Adrenal gland (tissue), 9 donors: ENCODE measurements at regions not wholly inside any gene's neighbourhood (a gene's known extent, or its start where the extent isn't known, plus 50 kb on each side); places are given as distances from the start of the nearest gene placed in this dataset.
"Not testable (repeated sequence)": the region's sequence is repeated elsewhere in the genome, so short reads cannot be mapped to it uniquely, and the experiment has no call there.

Experiments
- DNase-seq, 7 donors: peaks; one replicate each; pipeline ENCODE4 v3.0.0-alpha.2; 2019 to 2020
- H3K27ac ChIP-seq, 5 donors: fragments of 200-600 bp; sonication (generic) in 4 of 5; 1 replicate in 3 of 5; 2 replicates in 2 of 5; pipeline versions ENCODE4 v1.5.1 to v1.8.0; 2016 to 2020; ENCODE audit warnings: mild to moderate bottlenecking in 1 of 5
- H3K27me3 ChIP-seq: fragments of 200-600 bp; 2 replicates; pipeline ENCODE4 v1.8.0; 2021
- H3K36me3 ChIP-seq, 2 donors: fragments of 200-600 bp; replicated peaks in 1 of 2; 1 replicate in 1 of 2; 2 replicates in 1 of 2; pipeline versions ENCODE4 v1.5.1 to v1.8.0; 2018 to 2022
- H3K4me1 ChIP-seq, 2 donors: fragments of 200-600 bp; replicated peaks in 1 of 2; 1 replicate in 1 of 2; 2 replicates in 1 of 2; pipeline versions ENCODE4 v1.5.1 to v1.8.0; 2018 to 2021
- H3K4me3 ChIP-seq, 4 donors: fragments of 200-600 bp; sonication (generic) in 3 of 4; one replicate each; pipeline ENCODE4 v1.5.1; 2016 to 2018
- H3K9me3 ChIP-seq, 3 donors: fragments of 200-600 bp; sonication (generic) in 1 of 3; replicated peaks in 1 of 3; 1 replicate in 2 of 3; 2 replicates in 1 of 3; pipeline versions ENCODE4 v1.5.1 to v1.8.0; 2016 to 2021
- POLR2A ChIP-seq, 2 donors: fragments of 450-650 bp; IDR thresholded peaks; one replicate each; pipeline ENCODE4 v1.6.1; 2017; ENCODE audit warnings: antibody characterized with exemption in 2 of 2, mild to moderate bottlenecking in 2 of 2, moderate library complexity in 1 of 2
- WGBS, 4 donors: extraction: QIAGEN DNeasy Blood & Tissue Kit in 2 of 4; methylation state at CpG; one replicate each; pipeline versions ENCODE4 v1.1.5 to v1.1.7; 2013 to 2017; 5-methylcytosine and 5-hydroxymethylcytosine counted together
- intact Hi-C, 2 donors: fragments of 100-400 bp; cut with DNase I; formaldehyde crosslinking; loops; one replicate each; pipeline versions ENCODE4 v1.14.1 to v1.15.0; 2022 to 2023
- TF ChIP-seq, protein P1 (sequence below), 6 experiments: fragments of 450-650 bp in 4 of 6; fragments of 200-600 bp in 2 of 6; sonication (generic) in 1 of 6; IDR thresholded peaks; 1 replicate in 5 of 6; 2 replicates in 1 of 6; pipeline versions ENCODE4 v1.5.1 to v1.8.0; 2016 to 2021; ENCODE audit warnings: antibody characterized with exemption in 6 of 6, mild to moderate bottlenecking in 2 of 6, moderate library complexity in 1 of 6
- donor health status: healthy with polysubstance abuse.
- donor health status: Bipolar disorder and iron deficiency.
- donor health status: DM: yes; HTN: yes; CAD: no.
- donor health status: DM: no; HTN: no; CAD: no.
- donor health status: DM: no; HTN: no; CAD: no.

DNA sequence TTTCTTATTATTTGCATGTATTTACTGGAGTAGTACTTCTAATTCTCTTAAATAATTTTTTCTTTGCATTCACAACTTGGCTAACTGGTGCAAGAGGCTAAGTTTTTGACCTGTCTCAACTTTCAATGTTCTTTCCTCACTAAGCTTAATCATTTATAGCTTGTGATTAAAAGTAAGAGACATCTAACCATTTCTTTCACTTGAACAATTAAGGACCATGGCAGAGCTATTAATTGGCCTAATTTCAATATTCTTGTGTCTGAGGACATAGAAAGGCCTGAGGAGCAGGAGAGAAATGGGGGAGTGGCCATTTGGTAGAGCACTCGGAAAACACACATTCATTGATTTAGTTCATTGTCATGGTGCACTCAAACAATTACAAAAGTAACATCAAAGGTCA, 141.4 kb upstream of the TMEM196 start:
- peaks cover 0 to 1% (median 0%) of the 10 kb centered on the region in 3 donors for H3K9me3 ChIP-seq
- H3K4me3 ChIP-seq = no peak overlapping the region
- no peaks in the 10 kb centered on the region for H3K27me3 ChIP-seq
- no peak for DNase-seq
- 69 to 95% (median 88%) methylated on average over 1 of the region's 1 CpG for WGBS, 4 donors
- TF ChIP-seq, protein P1, sequence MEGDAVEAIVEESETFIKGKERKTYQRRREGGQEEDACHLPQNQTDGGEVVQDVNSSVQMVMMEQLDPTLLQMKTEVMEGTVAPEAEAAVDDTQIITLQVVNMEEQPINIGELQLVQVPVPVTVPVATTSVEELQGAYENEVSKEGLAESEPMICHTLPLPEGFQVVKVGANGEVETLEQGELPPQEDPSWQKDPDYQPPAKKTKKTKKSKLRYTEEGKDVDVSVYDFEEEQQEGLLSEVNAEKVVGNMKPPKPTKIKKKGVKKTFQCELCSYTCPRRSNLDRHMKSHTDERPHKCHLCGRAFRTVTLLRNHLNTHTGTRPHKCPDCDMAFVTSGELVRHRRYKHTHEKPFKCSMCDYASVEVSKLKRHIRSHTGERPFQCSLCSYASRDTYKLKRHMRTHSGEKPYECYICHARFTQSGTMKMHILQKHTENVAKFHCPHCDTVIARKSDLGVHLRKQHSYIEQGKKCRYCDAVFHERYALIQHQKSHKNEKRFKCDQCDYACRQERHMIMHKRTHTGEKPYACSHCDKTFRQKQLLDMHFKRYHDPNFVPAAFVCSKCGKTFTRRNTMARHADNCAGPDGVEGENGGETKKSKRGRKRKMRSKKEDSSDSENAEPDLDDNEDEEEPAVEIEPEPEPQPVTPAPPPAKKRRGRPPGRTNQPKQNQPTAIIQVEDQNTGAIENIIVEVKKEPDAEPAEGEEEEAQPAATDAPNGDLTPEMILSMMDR (IDR thresholded peaks at IDR 0.05) = no peak
- TF ChIP-seq POLR2A (IDR thresholded peaks at IDR 0.05) = no peak
- intact Hi-C loops = no loop called here
- H3K4me1 ChIP-seq = peaks cover 5 to 8% of the 10 kb centered on the region in 2 donors
- no peak overlapping the region for H3K27ac ChIP-seq
- no peaks in the 10 kb centered on the region for H3K36me3 ChIP-seq

DNA sequence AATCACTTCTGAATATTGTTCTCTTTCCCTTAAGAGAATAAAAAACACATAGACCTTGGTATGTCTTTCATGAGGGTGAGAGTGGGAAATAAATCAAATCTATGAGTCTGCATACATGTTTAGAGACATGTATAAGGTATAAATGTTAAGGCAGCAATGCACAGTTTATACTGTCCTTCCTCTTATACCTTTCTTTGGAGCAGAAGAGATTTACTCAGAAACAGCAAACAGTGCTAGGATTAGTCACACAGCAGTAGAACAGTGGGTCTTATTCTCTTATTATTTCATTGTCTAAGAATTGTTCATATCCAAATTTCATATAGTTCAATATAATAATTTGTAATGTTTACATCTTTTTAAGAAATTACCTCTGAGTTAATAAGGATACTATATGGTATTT, 126.7 kb upstream of the TMEM196 start:
- H3K9me3 ChIP-seq = no peaks in the 10 kb centered on the region
- intact Hi-C loops = no loop called here

DNA sequence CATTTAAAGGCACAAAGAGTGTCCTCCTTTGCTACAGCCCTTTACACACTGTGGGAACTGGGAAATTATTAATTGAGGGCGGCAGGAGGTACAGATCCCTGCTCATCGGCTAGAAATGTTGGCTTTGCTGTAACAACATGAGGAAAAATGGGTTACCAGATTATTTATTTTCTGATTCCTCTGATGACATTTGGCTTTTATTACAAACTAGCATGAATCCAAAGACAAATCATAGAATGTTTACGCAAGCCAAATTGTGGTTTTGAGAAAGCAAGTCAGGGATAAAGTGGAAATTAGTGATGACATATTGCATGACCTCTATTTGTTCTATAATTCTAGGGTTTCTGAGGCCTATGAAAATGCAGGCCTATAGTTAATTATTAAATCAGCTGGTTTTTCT, 126.1 kb upstream of the TMEM196 start:
- intact Hi-C loops = no loop called here
- Histone ChIP-seq H3K27ac (no peak overlapping the region), H3K36me3 (no peaks in the 10 kb centered on the region), H3K4me1 (no peaks in the 10 kb centered on the region), H3K4me3 (no peak overlapping the region), H3K9me3 (no peaks in the 10 kb centered on the region), H3K27me3 (no peaks in the 10 kb centered on the region)
- WGBS, 4 donors = 65 to 71% (median 69%) methylated on average over 3 of the region's 3 CpGs
- no peak for TF ChIP-seq POLR2A (IDR thresholded peaks at IDR 0.05)
- TF ChIP-seq, protein P1 (IDR thresholded peaks at IDR 0.05) = no peak
- DNase-seq = no peak

More for the DNA sequence above, 126.7 kb upstream of the TMEM196 start:
- Histone ChIP-seq H3K36me3 (no peaks in the 10 kb centered on the region), H3K4me1 (no peaks in the 10 kb centered on the region), H3K27ac (no peak overlapping the region), H3K27me3 (no peaks in the 10 kb centered on the region), H3K4me3 (no peak overlapping the region)
- DNase-seq = no peak
- no peak for TF ChIP-seq POLR2A (IDR thresholded peaks at IDR 0.05)
- TF ChIP-seq, protein P1 (IDR thresholded peaks at IDR 0.05) = no peak

DNA sequence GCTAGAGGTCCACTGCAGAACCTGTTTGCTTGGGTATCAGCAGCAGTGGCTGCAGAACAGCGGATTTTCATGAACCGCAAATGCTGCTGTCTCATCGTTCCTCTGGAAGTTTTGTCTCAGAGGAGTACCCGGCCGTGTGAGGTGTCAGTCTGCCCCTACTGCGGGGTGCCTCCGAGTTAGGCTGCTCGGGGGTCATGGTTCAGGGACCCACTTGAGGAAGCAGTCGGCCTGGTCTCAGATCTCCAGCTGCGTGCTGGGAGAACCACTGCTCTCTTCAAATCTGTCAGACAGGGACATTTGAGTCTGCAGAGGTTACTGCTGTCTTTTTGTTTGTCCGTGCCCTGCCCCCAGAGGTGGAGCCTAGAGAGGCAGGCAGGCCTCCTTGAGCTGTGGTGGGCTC, 109.5 kb upstream of the TMEM196 start:
- WGBS, 4 donors = 91 to 96% (median 93%) methylated on average over 5 to 11 of the region's 11 CpGs
- H3K36me3 ChIP-seq, H3K4me1 ChIP-seq, H3K4me3 ChIP-seq, intact Hi-C loops, DNase-seq, H3K9me3 ChIP-seq, H3K27ac ChIP-seq, H3K27me3 ChIP-seq: not testable (repeated sequence)

DNA sequence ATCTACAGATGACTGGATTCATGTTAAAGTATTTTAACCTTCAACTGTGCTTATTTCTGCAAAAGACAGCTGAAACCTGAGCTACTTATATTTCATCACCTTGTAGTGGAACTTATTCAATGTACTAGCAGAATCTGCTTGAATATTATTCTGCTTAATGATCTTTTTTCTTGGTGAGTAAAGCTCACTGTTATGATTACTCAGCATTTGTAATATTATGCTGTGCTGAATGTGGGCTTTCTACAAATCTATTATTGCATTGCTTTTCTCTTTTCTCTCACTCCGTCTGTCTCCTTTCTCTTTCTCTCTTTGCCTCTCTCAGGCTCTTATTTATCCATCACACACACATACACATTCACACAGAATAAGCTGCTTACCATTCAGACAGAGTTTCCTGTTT, 98.7 kb upstream of the TMEM196 start:
- TF ChIP-seq, protein P1 (IDR thresholded peaks at IDR 0.05) = no peak
- TF ChIP-seq POLR2A (IDR thresholded peaks at IDR 0.05) = no peak
- DNase-seq = no peak
- H3K4me1 ChIP-seq = no peaks in the 10 kb centered on the region
- H3K27ac ChIP-seq = no peak overlapping the region
- 77 to 84% (median 81%) methylated on average over 1 of the region's 1 CpG for WGBS, 4 donors
- H3K36me3 ChIP-seq = no peaks in the 10 kb centered on the region
- H3K4me3 ChIP-seq = no peak overlapping the region
- no peaks in the 10 kb centered on the region for H3K27me3 ChIP-seq
- no peaks in the 10 kb centered on the region for H3K9me3 ChIP-seq
- intact Hi-C loops = no loop called here
